Body of pancreas (tissue), 4 donors: ENCODE measurements at regions not wholly inside any gene's neighbourhood (a gene's known extent, or its start where the extent isn't known, plus 50 kb on each side); places are given as distances from the start of the nearest gene placed in this dataset.

ENCODE experiments used
- POLR2A ChIP-seq, 3 donors: fragments of 450-650 bp; IDR thresholded peaks; one replicate each; pipeline ENCODE4 v1.6.1; 2016; ENCODE audit warnings: antibody characterized with exemption in 3 of 3, mild to moderate bottlenecking in 2 of 3
- TF ChIP-seq, protein P1 (sequence below), 7 experiments: fragments of 450-650 bp in 4 of 7; fragments of 200-600 bp in 3 of 7; sonication (generic) in 3 of 7; IDR thresholded peaks; one replicate each; pipeline ENCODE4 v1.5.1; 2016 to 2019; ENCODE audit warnings: antibody characterized with exemption in 7 of 7

- TF ChIP-seq, protein P1, sequence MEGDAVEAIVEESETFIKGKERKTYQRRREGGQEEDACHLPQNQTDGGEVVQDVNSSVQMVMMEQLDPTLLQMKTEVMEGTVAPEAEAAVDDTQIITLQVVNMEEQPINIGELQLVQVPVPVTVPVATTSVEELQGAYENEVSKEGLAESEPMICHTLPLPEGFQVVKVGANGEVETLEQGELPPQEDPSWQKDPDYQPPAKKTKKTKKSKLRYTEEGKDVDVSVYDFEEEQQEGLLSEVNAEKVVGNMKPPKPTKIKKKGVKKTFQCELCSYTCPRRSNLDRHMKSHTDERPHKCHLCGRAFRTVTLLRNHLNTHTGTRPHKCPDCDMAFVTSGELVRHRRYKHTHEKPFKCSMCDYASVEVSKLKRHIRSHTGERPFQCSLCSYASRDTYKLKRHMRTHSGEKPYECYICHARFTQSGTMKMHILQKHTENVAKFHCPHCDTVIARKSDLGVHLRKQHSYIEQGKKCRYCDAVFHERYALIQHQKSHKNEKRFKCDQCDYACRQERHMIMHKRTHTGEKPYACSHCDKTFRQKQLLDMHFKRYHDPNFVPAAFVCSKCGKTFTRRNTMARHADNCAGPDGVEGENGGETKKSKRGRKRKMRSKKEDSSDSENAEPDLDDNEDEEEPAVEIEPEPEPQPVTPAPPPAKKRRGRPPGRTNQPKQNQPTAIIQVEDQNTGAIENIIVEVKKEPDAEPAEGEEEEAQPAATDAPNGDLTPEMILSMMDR (IDR thresholded peaks at IDR 0.05), result no peak
- TF ChIP-seq POLR2A (IDR thresholded peaks at IDR 0.05), result no peak
Measured at GRCh38 chr10:55460008-55460407, 659.0 kb upstream of the PCDH15 start.
